ENCODE measurements at regions not wholly inside any gene's neighbourhood (a gene's known extent, or its start where the extent isn't known, plus 50 kb on each side); places are given as distances from the start of the nearest gene placed in this dataset.
"Not testable (repeated sequence)": the region's sequence is repeated elsewhere in the genome, so short reads cannot be mapped to it uniquely, and the experiment has no call there.

GRCh38 chrX:31014474-31014873, 57.4 kb downstream of the FTHL17 start:
- H3K27me3 Mint-ChIP-seq (ENCODE audit: insufficient read depth) = not testable (repeated sequence)

GRCh38 chrX:31012509-31013025, 59.3 kb downstream of the FTHL17 start:
- no peak overlapping the region for H3K27ac Mint-ChIP-seq
- no peak for DNase-seq (ENCODE audit: low spot score)
- H3K9me3 Mint-ChIP-seq = no peaks in the 10 kb centered on the region
- H3K36me3 Mint-ChIP-seq (ENCODE audit: low read depth) = no peaks in the 10 kb centered on the region
- no peaks in the 10 kb centered on the region for H3K4me1 Mint-ChIP-seq (ENCODE audit: low read depth)
- H3K27me3 Mint-ChIP-seq (ENCODE audit: insufficient read depth) = no peaks in the 10 kb centered on the region
- H3K4me3 Mint-ChIP-seq = no peak overlapping the region
- intact Hi-C loops (cut with micrococcal nuclease) = no loop called here

More at GRCh38 chrX:31014474-31014873, 57.4 kb downstream of the FTHL17 start:
- H3K4me1 Mint-ChIP-seq (ENCODE audit: low read depth); H3K36me3 Mint-ChIP-seq (ENCODE audit: low read depth); DNase-seq (ENCODE audit: low spot score); H3K4me3 Mint-ChIP-seq; H3K9me3 Mint-ChIP-seq; H3K27ac Mint-ChIP-seq; intact Hi-C loops (cut with micrococcal nuclease): not testable (repeated sequence)

- no peak for DNase-seq (ENCODE audit: low spot score)
- no peaks in the 10 kb centered on the region for H3K4me1 Mint-ChIP-seq (ENCODE audit: low read depth)
- intact Hi-C loops (cut with micrococcal nuclease) = no loop called here
Observed at GRCh38 chrX:31007321-31007720, 64.5 kb downstream of the FTHL17 start.

GRCh38 chrX:31006027-31006426, 65.8 kb downstream of the FTHL17 start:
- Mint-ChIP-seq H3K4me3 (no peak overlapping the region), H3K36me3 (ENCODE audit: low read depth) (no peaks in the 10 kb centered on the region), H3K4me1 (ENCODE audit: low read depth) (no peaks in the 10 kb centered on the region), H3K27ac (no peak overlapping the region), H3K9me3 (no peaks in the 10 kb centered on the region), H3K27me3 (ENCODE audit: insufficient read depth) (no peaks in the 10 kb centered on the region)
- intact Hi-C loops (cut with micrococcal nuclease) = no loop called here
- no peak for DNase-seq (ENCODE audit: low spot score)

More at GRCh38 chrX:31007321-31007720, 64.5 kb downstream of the FTHL17 start:
- Mint-ChIP-seq H3K4me3 (no peak overlapping the region), H3K27ac (no peak overlapping the region), H3K9me3 (no peaks in the 10 kb centered on the region), H3K27me3 (ENCODE audit: insufficient read depth) (no peaks in the 10 kb centered on the region), H3K36me3 (ENCODE audit: low read depth) (no peaks in the 10 kb centered on the region)

GRCh38 chrX:30997411-30997810, 74.4 kb downstream of the FTHL17 start:
- Mint-ChIP-seq H3K36me3 (ENCODE audit: low read depth) (no peaks in the 10 kb centered on the region), H3K27ac (no peak overlapping the region), H3K4me3 (no peak overlapping the region), H3K9me3 (no peaks in the 10 kb centered on the region), H3K27me3 (ENCODE audit: insufficient read depth) (no peaks in the 10 kb centered on the region), H3K4me1 (ENCODE audit: low read depth) (no peaks in the 10 kb centered on the region)
- intact Hi-C loops (cut with micrococcal nuclease) = no loop called here
- DNase-seq (ENCODE audit: low spot score) = no peak

- Mint-ChIP-seq H3K9me3 (no peaks in the 10 kb centered on the region), H3K4me3 (no peak overlapping the region), H3K4me1 (ENCODE audit: low read depth) (no peaks in the 10 kb centered on the region), H3K36me3 (ENCODE audit: low read depth) (no peaks in the 10 kb centered on the region), H3K27me3 (ENCODE audit: insufficient read depth) (no peaks in the 10 kb centered on the region), H3K27ac (no peak overlapping the region)
- DNase-seq (ENCODE audit: low spot score) = no peak
- intact Hi-C loops (cut with micrococcal nuclease) = no loop called here
Observed at GRCh38 chrX:30995705-30996104, 76.1 kb downstream of the FTHL17 start.

GRCh38 chrX:30995060-30995700, 76.7 kb downstream of the FTHL17 start:
- H3K4me3 Mint-ChIP-seq = no peak overlapping the region
- H3K36me3 Mint-ChIP-seq (ENCODE audit: low read depth) = no peaks in the 10 kb centered on the region
- no peaks in the 10 kb centered on the region for H3K9me3 Mint-ChIP-seq
- no peak for DNase-seq (ENCODE audit: low spot score)
- no peaks in the 10 kb centered on the region for H3K4me1 Mint-ChIP-seq (ENCODE audit: low read depth)
- intact Hi-C loops (cut with micrococcal nuclease) = no loop called here
- no peaks in the 10 kb centered on the region for H3K27me3 Mint-ChIP-seq (ENCODE audit: insufficient read depth)
- no peak overlapping the region for H3K27ac Mint-ChIP-seq

- intact Hi-C loops (cut with micrococcal nuclease); H3K4me1 Mint-ChIP-seq (ENCODE audit: low read depth); H3K9me3 Mint-ChIP-seq; H3K27ac Mint-ChIP-seq; H3K36me3 Mint-ChIP-seq (ENCODE audit: low read depth); DNase-seq (ENCODE audit: low spot score); H3K27me3 Mint-ChIP-seq (ENCODE audit: insufficient read depth); H3K4me3 Mint-ChIP-seq: not testable (repeated sequence)
Observed at GRCh38 chrX:30994018-30994417, 77.8 kb downstream of the FTHL17 start.

- intact Hi-C loops (cut with micrococcal nuclease) = no loop called here
- H3K27ac Mint-ChIP-seq = no peak overlapping the region
- no peaks in the 10 kb centered on the region for H3K36me3 Mint-ChIP-seq (ENCODE audit: low read depth)
Observed at GRCh38 chrX:30992381-30992904, 79.4 kb downstream of the FTHL17 start.

GRCh38 chrX:30990361-30990760, 81.5 kb downstream of the FTHL17 start:
- H3K4me1 Mint-ChIP-seq (ENCODE audit: low read depth) = no peaks in the 10 kb centered on the region
- H3K27ac Mint-ChIP-seq = no peak overlapping the region
- peaks cover 5% of the 10 kb centered on the region for H3K27me3 Mint-ChIP-seq (ENCODE audit: insufficient read depth)
- H3K9me3 Mint-ChIP-seq = no peaks in the 10 kb centered on the region
- no peak overlapping the region for H3K4me3 Mint-ChIP-seq
- DNase-seq (ENCODE audit: low spot score) = no peak
- no peaks in the 10 kb centered on the region for H3K36me3 Mint-ChIP-seq (ENCODE audit: low read depth)
- intact Hi-C loops (cut with micrococcal nuclease) = no loop called here

More at GRCh38 chrX:30992381-30992904, 79.4 kb downstream of the FTHL17 start:
- Mint-ChIP-seq H3K9me3 (no peaks in the 10 kb centered on the region), H3K4me1 (ENCODE audit: low read depth) (no peaks in the 10 kb centered on the region), H3K27me3 (ENCODE audit: insufficient read depth) (peaks cover 5% of the 10 kb centered on the region), H3K4me3 (no peak overlapping the region)
- DNase-seq (ENCODE audit: low spot score) = no peak

GRCh38 chrX:30982467-30982866, 89.4 kb downstream of the FTHL17 start:
- Mint-ChIP-seq H3K27ac (no peak overlapping the region), H3K4me3 (no peak overlapping the region), H3K36me3 (ENCODE audit: low read depth) (no peaks in the 10 kb centered on the region), H3K4me1 (ENCODE audit: low read depth) (no peaks in the 10 kb centered on the region), H3K9me3 (no peaks in the 10 kb centered on the region), H3K27me3 (ENCODE audit: insufficient read depth) (peaks cover 7% of the 10 kb centered on the region)
- DNase-seq (ENCODE audit: low spot score) = no peak
- intact Hi-C loops (cut with micrococcal nuclease) = no loop called here

GRCh38 chrX:30981968-30982367, 89.9 kb downstream of the FTHL17 start:
- H3K4me3 Mint-ChIP-seq = no peak overlapping the region
- intact Hi-C loops (cut with micrococcal nuclease) = no loop called here
- H3K27ac Mint-ChIP-seq = no peak overlapping the region
- DNase-seq (ENCODE audit: low spot score) = no peak
- no peaks in the 10 kb centered on the region for H3K36me3 Mint-ChIP-seq (ENCODE audit: low read depth)
- H3K9me3 Mint-ChIP-seq = no peaks in the 10 kb centered on the region
- H3K4me1 Mint-ChIP-seq (ENCODE audit: low read depth) = no peaks in the 10 kb centered on the region
- H3K27me3 Mint-ChIP-seq (ENCODE audit: insufficient read depth) = peaks cover 7% of the 10 kb centered on the region

GRCh38 chrX:30979271-30979670, 90.2 kb upstream of the TAB3 start:
- DNase-seq (ENCODE audit: low spot score) = no peak
- Mint-ChIP-seq H3K4me1 (ENCODE audit: low read depth) (peaks cover 4% of the 10 kb centered on the region), H3K36me3 (ENCODE audit: low read depth) (no peaks in the 10 kb centered on the region), H3K4me3 (no peak overlapping the region), H3K9me3 (no peaks in the 10 kb centered on the region), H3K27me3 (ENCODE audit: insufficient read depth) (peaks cover 13% of the 10 kb centered on the region), H3K27ac (no peak overlapping the region)
- intact Hi-C loops (cut with micrococcal nuclease) = loop anchor here (10.0 kb wide), 1 partner anchor 156 kb away; no protein-coding TSS in a partner anchor

Data from activated T-helper 1 cell treated with anti-CD3 and anti-CD28 coated beads, Interleukin-12 subunit alpha, Interleukin-12 subunit beta, Interleukin-2, Interleukin-4 antibody, amounts not matched to agents 30 ng/mL and 10 ng/mL and 1 ng/mL, durations not matched to agents 14 hours and 24 hours and 36 hours (primary cell).